ENCODE measurements at regions not wholly inside any gene's neighbourhood (a gene's known extent, or its start where the extent isn't known, plus 50 kb on each side); places are given as distances from the start of the nearest gene placed in this dataset.
A peak's percentile ranks its signal among the peaks of the same experiment; 100 is the strongest.

GRCh38 chr4:179417357-179417756 is 1975.1 kb upstream of the AGA start:
- DNase-seq (peak in 1 of 5 donors; percentile 2), FAIRE-seq (no peak)
- H3K27ac ChIP-seq (ENCODE audit: low read depth in 2 of 2, low read length in 2 of 2), result no peak overlapping the region
- no peak overlapping the region for H3K4me3 ChIP-seq (ENCODE audit: low read length in 3 of 3)
- no peaks in the 10 kb centered on the region for H3K9me3 ChIP-seq (ENCODE audit: control insufficient read depth in 2 of 3, insufficient read depth in 1 of 3, low read length in 3 of 3)
- no peaks in the 10 kb centered on the region for H3K27me3 ChIP-seq (ENCODE audit: control insufficient read depth, insufficient read depth, low read length)
- H3K4me1 ChIP-seq (ENCODE audit: control insufficient read depth in 2 of 3, insufficient read depth in 2 of 3, low read depth in 1 of 3, low read length in 3 of 3), result no peaks in the 10 kb centered on the region
- H3K9ac ChIP-seq (ENCODE audit: low read length in 3 of 3), result no peak overlapping the region
- TF ChIP-seq, protein P1, sequence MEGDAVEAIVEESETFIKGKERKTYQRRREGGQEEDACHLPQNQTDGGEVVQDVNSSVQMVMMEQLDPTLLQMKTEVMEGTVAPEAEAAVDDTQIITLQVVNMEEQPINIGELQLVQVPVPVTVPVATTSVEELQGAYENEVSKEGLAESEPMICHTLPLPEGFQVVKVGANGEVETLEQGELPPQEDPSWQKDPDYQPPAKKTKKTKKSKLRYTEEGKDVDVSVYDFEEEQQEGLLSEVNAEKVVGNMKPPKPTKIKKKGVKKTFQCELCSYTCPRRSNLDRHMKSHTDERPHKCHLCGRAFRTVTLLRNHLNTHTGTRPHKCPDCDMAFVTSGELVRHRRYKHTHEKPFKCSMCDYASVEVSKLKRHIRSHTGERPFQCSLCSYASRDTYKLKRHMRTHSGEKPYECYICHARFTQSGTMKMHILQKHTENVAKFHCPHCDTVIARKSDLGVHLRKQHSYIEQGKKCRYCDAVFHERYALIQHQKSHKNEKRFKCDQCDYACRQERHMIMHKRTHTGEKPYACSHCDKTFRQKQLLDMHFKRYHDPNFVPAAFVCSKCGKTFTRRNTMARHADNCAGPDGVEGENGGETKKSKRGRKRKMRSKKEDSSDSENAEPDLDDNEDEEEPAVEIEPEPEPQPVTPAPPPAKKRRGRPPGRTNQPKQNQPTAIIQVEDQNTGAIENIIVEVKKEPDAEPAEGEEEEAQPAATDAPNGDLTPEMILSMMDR (IDR thresholded peaks at IDR 0.05; ENCODE audit: borderline replicate concordance, extremely low read depth, insufficient read depth), result no peak
- intact Hi-C loops (cut with DNase I), result no loop called here
- no peaks in the 10 kb centered on the region for H3K36me3 ChIP-seq (ENCODE audit: control insufficient read depth in 2 of 3, insufficient read depth in 3 of 3, low read length in 3 of 3)

DNA sequence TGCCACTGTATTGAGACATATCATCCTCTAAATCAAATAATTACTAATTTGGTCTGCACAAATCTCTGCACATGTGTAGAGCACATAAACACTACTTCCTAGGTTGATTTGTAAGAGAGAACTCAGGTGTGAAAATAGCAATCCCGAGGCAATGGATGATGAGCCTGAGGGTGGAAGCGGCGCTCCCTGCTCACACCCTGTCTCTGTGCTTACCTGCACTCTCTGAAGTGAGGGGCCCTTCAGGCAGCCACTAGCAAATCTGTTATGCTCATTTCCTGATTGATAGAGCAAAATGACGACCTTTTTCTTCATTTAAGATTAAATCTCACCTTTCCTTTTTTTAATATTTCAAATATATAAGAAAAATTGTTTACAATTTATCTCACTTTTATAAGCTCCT is 1995.7 kb upstream of the AGA start:
- DNase-seq (no peak), FAIRE-seq (no peak)
- Histone ChIP-seq H3K9me3 (ENCODE audit: control insufficient read depth in 2 of 3, insufficient read depth in 1 of 3, low read length in 3 of 3) (no peaks in the 10 kb centered on the region), H3K36me3 (ENCODE audit: control insufficient read depth in 2 of 3, insufficient read depth in 3 of 3, low read length in 3 of 3) (no peaks in the 10 kb centered on the region), H3K27ac (ENCODE audit: low read depth in 2 of 2, low read length in 2 of 2) (no peak overlapping the region), H3K4me3 (ENCODE audit: low read length in 3 of 3) (no peak overlapping the region), H3K27me3 (ENCODE audit: control insufficient read depth, insufficient read depth, low read length) (no peaks in the 10 kb centered on the region), H3K9ac (ENCODE audit: low read length in 3 of 3) (no peak overlapping the region), H3K4me1 (ENCODE audit: control insufficient read depth in 2 of 3, insufficient read depth in 2 of 3, low read depth in 1 of 3, low read length in 3 of 3) (no peaks in the 10 kb centered on the region)
- intact Hi-C loops (cut with DNase I), result no loop called here
- TF ChIP-seq, protein P1 (IDR thresholded peaks at IDR 0.05; ENCODE audit: borderline replicate concordance, extremely low read depth, insufficient read depth), result no peak

- H3K4me1 ChIP-seq (ENCODE audit: control insufficient read depth in 2 of 3, insufficient read depth in 2 of 3, low read depth in 1 of 3, low read length in 3 of 3), result no peaks in the 10 kb centered on the region
- TF ChIP-seq, protein P1 (IDR thresholded peaks at IDR 0.05; ENCODE audit: borderline replicate concordance, extremely low read depth, insufficient read depth), result no peak
- DNase-seq (no peak), FAIRE-seq (no peak)
- no peaks in the 10 kb centered on the region for H3K36me3 ChIP-seq (ENCODE audit: control insufficient read depth in 2 of 3, insufficient read depth in 3 of 3, low read length in 3 of 3)
- H3K9ac ChIP-seq (ENCODE audit: low read length in 3 of 3), result no peak overlapping the region
- no peaks in the 10 kb centered on the region for H3K9me3 ChIP-seq (ENCODE audit: control insufficient read depth in 2 of 3, insufficient read depth in 1 of 3, low read length in 3 of 3)
- H3K4me3 ChIP-seq (ENCODE audit: low read length in 3 of 3), result no peak overlapping the region
- no peak overlapping the region for H3K27ac ChIP-seq (ENCODE audit: low read depth in 2 of 2, low read length in 2 of 2)
- intact Hi-C loops (cut with DNase I), result no loop called here
- H3K27me3 ChIP-seq (ENCODE audit: control insufficient read depth, insufficient read depth, low read length), result no peaks in the 10 kb centered on the region
Observed at GRCh38 chr4:179441596-179441995, 1999.4 kb upstream of the AGA start.

DNA sequence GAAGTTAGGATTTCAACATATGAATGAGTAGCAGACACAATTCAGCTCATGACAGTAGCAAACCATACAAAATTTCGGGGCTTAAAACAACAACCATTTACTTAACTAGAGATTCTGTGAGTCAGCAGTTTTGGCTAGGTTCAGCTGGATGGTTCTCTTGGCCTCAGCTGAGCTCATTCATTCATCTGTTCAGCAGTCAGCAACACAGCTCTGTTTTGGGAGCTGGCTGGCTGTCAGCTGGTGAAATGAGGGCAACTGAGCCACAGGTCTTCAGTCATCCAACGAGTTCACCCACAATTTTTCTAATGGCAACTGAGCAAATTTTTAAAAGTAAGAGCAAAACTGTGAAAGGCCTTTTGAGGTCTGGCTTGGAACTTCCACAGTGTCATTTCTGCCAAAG is 2005.1 kb upstream of the AGA start:
- Histone ChIP-seq H3K9me3 (ENCODE audit: control insufficient read depth in 2 of 3, insufficient read depth in 1 of 3, low read length in 3 of 3) (peaks cover 0 to 2% (median 0%) of the 10 kb centered on the region in 3 donors), H3K27me3 (ENCODE audit: control insufficient read depth, insufficient read depth, low read length) (no peaks in the 10 kb centered on the region), H3K9ac (ENCODE audit: low read length in 3 of 3) (no peak overlapping the region), H3K4me3 (ENCODE audit: low read length in 3 of 3) (no peak overlapping the region), H3K27ac (ENCODE audit: low read depth in 2 of 2, low read length in 2 of 2) (no peak overlapping the region), H3K36me3 (ENCODE audit: control insufficient read depth in 2 of 3, insufficient read depth in 3 of 3, low read length in 3 of 3) (no peaks in the 10 kb centered on the region), H3K4me1 (ENCODE audit: control insufficient read depth in 2 of 3, insufficient read depth in 2 of 3, low read depth in 1 of 3, low read length in 3 of 3) (no peaks in the 10 kb centered on the region)
- intact Hi-C loops (cut with DNase I), result no loop called here
- TF ChIP-seq, protein P1 (IDR thresholded peaks at IDR 0.05; ENCODE audit: borderline replicate concordance, extremely low read depth, insufficient read depth), result no peak
- DNase-seq (no peak), FAIRE-seq (no peak)

All from kidney (tissue), 13 donors.